Endothelial cell (in vitro differentiated cells): ENCODE measurements at regions not wholly inside any gene's neighbourhood (a gene's known extent, or its start where the extent isn't known, plus 50 kb on each side); places are given as distances from the start of the nearest gene placed in this dataset.
A peak's percentile ranks its signal among the peaks of the same experiment; 100 is the strongest.

Experiments
- DNase-seq: peaks from one replicate; pipeline ENCODE4 v3.0.0; 2021; ENCODE audit warnings: low spot score
- H3K27ac Mint-ChIP-seq: one replicate; pipeline ENCODE4 v1.8.0; 2021; ENCODE audit warnings: mixed read lengths, inconsistent platforms; ENCODE audit not compliant: unreplicated experiment
- H3K27me3 Mint-ChIP-seq: one replicate; pipeline ENCODE4 v1.8.0; 2021; ENCODE audit warnings: mild to moderate bottlenecking, moderate library complexity, mixed read lengths, inconsistent platforms; ENCODE audit not compliant: unreplicated experiment
- H3K36me3 Mint-ChIP-seq: one replicate; pipeline ENCODE4 v1.8.0; 2021; ENCODE audit warnings: mild to moderate bottlenecking, low read depth, mixed read lengths, inconsistent platforms; ENCODE audit not compliant: unreplicated experiment
- H3K4me1 Mint-ChIP-seq: one replicate; pipeline ENCODE4 v1.8.0; 2021; ENCODE audit warnings: mild to moderate bottlenecking, mixed read lengths, inconsistent platforms; ENCODE audit not compliant: unreplicated experiment
- H3K4me3 Mint-ChIP-seq: one replicate; pipeline ENCODE4 v1.8.0; 2021; ENCODE audit warnings: mild to moderate bottlenecking, mixed read lengths, inconsistent platforms; ENCODE audit not compliant: unreplicated experiment
- H3K9me3 Mint-ChIP-seq: one replicate; pipeline ENCODE4 v1.8.0; 2021; ENCODE audit warnings: mixed read lengths, inconsistent platforms; ENCODE audit not compliant: unreplicated experiment
- TF ChIP-seq, protein P1 (sequence below): fragments of 200-600 bp; sonication (generic); IDR thresholded peaks from one replicate; pipeline ENCODE4 v1.5.0; 2021; ENCODE audit warnings: antibody characterized with exemption; ENCODE audit not compliant: unreplicated experiment

DNA sequence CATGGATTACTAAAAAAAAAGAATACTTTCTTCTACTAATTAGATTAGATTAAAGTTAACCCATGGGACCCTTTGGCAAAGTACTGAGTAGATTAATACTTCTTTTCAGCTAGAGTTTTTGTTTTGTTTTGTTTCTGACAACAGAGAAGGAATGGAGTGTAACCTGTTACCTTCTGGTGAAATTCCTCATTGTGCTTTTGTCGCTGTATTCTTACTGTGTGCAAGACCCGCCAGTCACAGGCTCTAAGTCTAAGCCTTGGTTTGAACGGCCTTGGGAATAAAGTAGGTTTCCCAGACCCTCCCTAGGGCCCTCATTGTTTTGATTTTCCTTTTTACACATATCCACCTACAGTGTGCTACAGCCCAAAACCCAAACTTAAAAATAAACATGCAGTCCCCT lies 171.1 kb upstream of the IL12A start:
- H3K4me3 Mint-ChIP-seq, result no peak overlapping the region
- no peaks in the 10 kb centered on the region for H3K9me3 Mint-ChIP-seq
- no peak for DNase-seq
- TF ChIP-seq, protein P1, sequence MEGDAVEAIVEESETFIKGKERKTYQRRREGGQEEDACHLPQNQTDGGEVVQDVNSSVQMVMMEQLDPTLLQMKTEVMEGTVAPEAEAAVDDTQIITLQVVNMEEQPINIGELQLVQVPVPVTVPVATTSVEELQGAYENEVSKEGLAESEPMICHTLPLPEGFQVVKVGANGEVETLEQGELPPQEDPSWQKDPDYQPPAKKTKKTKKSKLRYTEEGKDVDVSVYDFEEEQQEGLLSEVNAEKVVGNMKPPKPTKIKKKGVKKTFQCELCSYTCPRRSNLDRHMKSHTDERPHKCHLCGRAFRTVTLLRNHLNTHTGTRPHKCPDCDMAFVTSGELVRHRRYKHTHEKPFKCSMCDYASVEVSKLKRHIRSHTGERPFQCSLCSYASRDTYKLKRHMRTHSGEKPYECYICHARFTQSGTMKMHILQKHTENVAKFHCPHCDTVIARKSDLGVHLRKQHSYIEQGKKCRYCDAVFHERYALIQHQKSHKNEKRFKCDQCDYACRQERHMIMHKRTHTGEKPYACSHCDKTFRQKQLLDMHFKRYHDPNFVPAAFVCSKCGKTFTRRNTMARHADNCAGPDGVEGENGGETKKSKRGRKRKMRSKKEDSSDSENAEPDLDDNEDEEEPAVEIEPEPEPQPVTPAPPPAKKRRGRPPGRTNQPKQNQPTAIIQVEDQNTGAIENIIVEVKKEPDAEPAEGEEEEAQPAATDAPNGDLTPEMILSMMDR, result no peak
- H3K27ac Mint-ChIP-seq, result peak overlapping the region; percentile 50
- H3K4me1 Mint-ChIP-seq, result peaks cover 15% of the 10 kb centered on the region
- peaks cover 6% of the 10 kb centered on the region for H3K27me3 Mint-ChIP-seq
- no peaks in the 10 kb centered on the region for H3K36me3 Mint-ChIP-seq

DNA sequence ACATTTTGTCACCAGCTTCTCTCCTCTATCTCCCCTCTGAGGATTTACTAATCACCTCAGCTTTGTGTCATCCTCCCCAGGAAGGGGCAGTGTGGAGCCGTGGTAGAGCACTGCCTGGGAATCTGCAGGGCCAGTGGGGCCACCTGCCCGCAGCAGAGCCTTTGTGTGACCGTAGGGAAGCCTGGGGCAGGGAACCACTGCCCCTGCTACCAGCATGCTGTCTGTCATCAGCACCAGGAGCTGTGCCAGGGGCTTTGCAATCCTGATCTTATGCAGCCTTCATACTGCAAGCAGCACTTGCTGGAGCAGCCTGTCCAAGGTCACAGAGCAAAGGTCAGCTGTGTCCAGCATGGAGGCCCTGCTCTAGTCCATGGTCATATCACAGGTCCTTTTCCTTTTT lies 170.2 kb upstream of the IL12A start:
- Mint-ChIP-seq H3K36me3 (no peaks in the 10 kb centered on the region), H3K27me3 (peaks cover 9% of the 10 kb centered on the region), H3K27ac (no peak overlapping the region), H3K4me1 (peaks cover 20% of the 10 kb centered on the region), H3K4me3 (no peak overlapping the region), H3K9me3 (no peaks in the 10 kb centered on the region)
- DNase-seq, result peak; percentile 20
- TF ChIP-seq, protein P1, result no peak

DNA sequence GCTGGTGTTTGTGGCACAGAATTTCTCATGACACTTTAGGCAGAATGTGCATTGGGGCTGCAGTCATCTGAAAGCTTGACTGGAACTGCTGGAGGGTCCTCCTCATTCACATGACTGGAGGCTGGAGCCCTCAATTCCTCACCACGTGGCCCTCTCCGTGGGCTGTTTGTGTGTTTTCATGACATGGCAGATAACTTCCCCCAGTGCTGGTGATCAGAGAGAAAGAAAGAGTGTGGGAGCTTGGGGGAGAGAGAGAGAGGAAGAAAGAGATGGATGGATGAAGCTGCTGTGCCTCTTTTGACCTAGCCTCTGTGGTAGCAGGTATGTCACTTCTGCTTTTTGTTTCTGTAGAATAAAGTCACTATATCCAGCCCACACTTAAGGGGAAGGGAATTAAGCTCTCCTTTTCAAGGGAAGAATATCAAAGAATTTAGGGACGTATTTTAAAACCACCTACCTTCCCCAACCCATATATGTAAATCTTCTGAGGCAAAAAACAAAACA lies 169.6 kb upstream of the IL12A start:
- DNase-seq, result no peak
- Mint-ChIP-seq H3K27me3 (peaks cover 9% of the 10 kb centered on the region), H3K27ac (no peak overlapping the region), H3K9me3 (no peaks in the 10 kb centered on the region), H3K4me3 (no peak overlapping the region), H3K4me1 (peaks cover 16% of the 10 kb centered on the region), H3K36me3 (no peaks in the 10 kb centered on the region)
- TF ChIP-seq, protein P1, result no peak

DNA sequence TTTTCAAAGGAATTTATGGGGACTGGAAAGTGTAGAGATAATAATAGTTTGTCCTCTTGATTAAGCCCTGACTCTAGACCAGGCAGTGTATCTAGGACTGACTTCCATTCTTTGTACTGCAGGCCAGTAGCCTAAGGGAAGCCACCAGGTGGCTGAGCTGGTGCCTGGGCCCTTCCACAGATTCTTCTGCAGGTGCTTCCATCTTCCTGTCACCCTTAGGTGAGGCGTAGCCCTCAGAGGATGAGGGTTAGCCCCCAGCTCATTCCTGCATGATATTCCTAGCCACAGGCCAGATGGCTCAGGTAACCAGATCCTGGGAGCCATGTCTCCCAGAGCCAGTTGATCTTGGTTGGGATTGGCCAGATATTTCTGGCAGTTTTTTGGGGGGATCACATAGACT lies 169.0 kb upstream of the IL12A start:
- no peaks in the 10 kb centered on the region for H3K36me3 Mint-ChIP-seq
- peaks cover 10% of the 10 kb centered on the region for H3K4me1 Mint-ChIP-seq
- peaks cover 9% of the 10 kb centered on the region for H3K27me3 Mint-ChIP-seq
- no peak for DNase-seq
- H3K27ac Mint-ChIP-seq, result no peak overlapping the region
- no peaks in the 10 kb centered on the region for H3K9me3 Mint-ChIP-seq
- TF ChIP-seq, protein P1, result no peak
- no peak overlapping the region for H3K4me3 Mint-ChIP-seq

DNA sequence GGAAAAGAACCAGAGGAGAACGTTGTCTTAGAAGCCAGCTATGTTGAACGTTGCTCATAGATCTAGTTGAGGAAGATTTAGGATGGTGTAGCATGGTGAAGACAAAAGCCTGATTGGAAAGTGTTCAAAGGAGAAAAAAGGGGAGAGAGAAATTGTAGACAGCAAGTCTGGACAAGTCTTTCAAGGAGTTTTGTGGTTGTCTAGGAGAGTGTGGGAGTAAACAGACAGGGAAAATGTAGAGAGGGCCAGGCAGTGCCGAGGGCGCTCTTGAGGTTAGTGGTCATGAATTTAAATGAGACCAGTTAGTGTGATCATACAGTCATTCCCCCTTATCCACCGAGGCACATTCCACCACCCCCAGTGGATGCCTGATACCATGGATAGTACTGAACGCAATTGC lies 167.5 kb upstream of the IL12A start:
- H3K4me3 Mint-ChIP-seq, result no peak overlapping the region
- H3K27me3 Mint-ChIP-seq, result peaks cover 4% of the 10 kb centered on the region
- H3K4me1 Mint-ChIP-seq, result peaks cover 5% of the 10 kb centered on the region
- TF ChIP-seq, protein P1, result no peak
- H3K27ac Mint-ChIP-seq, result no peak overlapping the region
- H3K36me3 Mint-ChIP-seq, result no peaks in the 10 kb centered on the region
- no peaks in the 10 kb centered on the region for H3K9me3 Mint-ChIP-seq
- no peak for DNase-seq
